HG03103 (cell line): ENCODE measurements at regions not wholly inside any gene's neighbourhood (a gene's known extent, or its start where the extent isn't known, plus 50 kb on each side); places are given as distances from the start of the nearest gene placed in this dataset.

Experiments
- ATAC-seq: cut with Tn5 transposase; IDR thresholded peaks from one replicate; pipeline ENCODE4 v1.9.1; 2021; ENCODE audit warnings: low read depth; ENCODE audit not compliant: unreplicated experiment

DNA sequence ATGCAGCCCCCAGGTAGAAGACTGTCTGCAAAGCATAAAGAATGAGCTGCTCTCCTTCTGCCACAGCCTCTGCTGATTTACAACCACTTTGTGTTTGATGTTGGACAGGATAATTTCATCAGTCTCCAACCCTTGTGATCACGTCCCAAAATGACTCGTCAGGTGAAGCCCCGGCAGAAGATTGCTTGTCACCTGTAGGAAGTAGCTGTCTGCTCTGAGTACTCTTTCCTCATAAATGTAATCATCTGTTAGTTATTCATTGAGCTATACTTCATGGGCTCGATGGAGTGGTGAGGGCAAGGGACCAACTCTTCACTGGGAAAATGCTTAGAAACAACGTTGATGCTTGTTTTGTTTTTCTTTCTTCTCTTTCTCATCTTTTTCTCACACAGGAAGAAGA, 290.9 kb upstream of the SP8 start:
- ATAC-seq = no peak

DNA sequence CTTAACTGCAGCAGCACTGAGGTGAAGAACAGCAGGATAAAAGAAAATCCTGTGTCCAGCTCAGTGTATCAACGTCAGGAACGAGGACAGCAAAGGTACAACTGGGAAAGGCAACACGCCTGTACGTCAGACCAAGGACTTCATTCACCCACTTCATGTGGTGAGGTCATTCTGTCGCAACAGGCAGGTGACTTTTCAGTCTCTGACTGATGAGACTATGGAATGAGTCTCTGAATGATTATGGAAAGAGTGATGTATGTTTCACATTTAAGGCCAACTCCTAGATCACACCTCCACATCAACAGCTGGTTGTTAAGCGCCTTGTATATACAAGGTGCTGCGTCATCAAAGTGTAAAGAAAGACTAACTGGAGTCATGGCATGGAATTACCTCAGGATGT, 297.6 kb upstream of the SP8 start:
- no peak for ATAC-seq

DNA sequence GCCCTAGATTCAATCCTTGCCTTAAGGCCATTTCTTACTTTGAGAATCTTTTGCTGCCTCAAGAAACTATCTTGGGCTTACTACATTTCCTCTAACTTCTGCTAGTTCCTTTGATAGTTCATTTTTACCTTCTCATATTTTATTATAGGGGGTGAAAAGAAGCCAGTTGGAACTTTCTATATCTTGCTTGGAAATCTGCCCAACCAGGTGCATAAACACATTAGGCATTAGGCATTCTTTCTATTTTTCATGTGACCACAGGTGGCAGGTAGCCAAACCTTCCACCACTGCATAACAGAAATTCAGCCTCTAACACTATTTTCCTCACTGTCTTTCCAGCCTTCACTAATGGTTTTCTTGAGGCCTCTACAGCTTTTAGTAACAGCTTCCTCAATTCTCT, 300.0 kb upstream of the SP8 start:
- ATAC-seq = no peak

DNA sequence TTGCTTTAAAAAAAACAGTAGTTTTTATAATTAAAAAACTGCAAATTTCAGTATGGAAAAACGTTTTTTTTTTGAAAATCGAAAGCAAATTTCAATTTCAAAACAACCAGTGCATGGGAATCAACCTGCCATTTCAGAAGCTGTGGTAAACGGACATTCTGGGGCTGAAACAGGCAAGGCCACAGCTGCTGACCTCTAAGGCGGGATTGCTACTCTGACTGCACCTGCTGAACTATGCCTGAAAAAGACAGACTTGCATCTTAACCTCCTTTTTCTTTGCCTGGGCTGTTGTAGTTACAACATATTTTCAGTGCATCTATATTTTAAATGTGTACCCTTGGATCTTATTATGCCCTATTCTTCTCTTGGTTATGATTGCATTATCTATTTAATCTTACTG, 303.0 kb upstream of the SP8 start:
- no peak for ATAC-seq

DNA sequence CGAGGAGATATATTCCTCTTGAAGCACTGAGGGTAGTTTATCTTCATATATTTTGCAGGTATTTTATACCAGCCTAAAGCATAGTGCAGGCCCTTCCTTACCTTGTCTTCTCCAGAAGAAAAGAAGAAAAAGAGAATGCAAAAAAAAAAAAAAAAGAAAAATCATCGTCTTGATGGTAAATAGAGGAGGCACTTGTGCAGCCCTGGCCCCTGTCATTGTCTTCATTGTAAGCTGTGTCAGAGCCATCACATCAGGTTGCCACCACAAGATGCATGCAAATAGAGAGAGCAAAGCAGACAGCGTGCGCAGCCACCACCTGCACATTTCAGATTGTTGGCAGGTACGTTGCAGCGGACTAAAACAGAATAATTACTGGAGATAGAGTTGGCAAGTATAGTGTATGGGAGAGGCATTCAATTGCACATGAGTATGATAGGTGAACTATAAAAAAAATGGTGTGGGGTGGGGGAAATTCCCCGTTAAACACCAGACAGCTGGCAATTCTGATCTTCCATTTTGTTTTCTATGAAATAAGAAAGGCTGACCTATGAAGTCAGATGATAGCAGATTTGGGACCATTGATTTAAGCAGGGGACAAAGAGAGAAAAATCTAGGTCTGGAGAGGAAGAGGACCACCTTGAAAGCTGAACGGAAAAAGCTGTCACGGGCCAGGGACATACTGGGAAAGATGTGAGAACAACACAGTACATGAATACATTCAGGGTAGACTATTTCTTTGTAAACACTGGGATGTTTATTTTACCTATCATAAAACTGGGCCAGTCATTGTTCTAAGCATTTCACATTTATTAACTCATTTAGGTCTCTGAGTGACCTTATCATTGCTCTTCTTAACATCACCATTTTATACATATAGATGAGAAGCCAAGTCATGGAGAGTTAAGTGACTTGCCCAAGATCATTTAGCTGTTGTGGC, 306.3 kb upstream of the SP8 start:
- ATAC-seq = no peak

DNA sequence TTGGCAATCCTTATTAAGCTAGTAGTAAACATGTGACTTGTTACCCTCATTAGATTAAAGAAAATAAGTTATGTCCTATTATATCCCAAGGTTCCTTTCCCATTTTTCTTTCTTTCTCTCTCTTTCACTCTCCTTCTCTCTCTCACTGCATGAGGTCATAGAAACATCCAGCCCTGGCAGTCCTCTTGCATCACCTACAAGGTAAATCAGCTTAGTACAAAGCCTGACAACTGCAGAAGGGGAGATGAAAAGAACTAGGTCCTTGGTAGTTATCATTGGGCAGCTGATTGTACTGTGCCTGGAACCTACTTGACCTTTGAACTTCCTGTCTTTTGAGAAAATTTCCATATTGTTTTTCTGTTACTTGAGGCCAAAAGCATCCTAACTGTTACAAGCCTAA, 307.9 kb upstream of the SP8 start:
- ATAC-seq = no peak

DNA sequence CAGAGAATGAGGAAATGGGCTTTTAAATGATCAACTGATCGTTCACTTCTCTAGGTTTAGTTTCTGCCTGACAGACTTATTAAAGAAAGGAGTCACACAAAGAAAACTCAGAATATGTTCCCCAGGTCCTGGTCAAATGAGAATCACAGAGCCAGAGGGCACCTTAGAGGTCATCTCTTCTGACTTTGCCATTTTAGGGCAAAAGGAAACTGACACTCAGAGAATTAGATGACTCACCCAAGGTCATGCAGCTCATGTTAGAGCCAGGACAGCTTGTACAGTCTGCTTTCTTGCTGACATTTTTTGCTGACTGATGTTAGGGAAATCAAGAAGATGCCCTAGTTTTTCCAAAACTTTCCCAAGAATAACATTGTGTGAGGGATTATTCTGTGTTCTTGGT, 312.7 kb upstream of the SP8 start:
- no peak for ATAC-seq

DNA sequence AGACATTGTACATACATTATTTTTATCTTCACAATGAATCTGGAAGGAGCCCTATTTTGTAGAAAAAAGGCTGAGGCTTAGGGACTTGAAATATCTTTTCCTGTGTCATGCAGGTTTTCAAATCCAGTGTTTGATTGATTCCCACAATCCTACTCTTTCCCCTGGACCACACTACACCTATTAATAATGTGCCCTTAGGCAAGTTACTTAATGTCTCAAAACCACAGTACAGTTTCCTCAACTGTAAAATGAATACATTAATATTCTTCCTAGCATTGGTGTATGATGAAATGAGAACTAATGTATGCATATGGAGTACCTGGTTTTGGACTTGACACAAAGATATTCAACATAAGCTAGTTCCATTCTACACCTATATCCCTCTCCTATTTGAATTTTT, 313.3 kb upstream of the SP8 start:
- ATAC-seq = no peak

DNA sequence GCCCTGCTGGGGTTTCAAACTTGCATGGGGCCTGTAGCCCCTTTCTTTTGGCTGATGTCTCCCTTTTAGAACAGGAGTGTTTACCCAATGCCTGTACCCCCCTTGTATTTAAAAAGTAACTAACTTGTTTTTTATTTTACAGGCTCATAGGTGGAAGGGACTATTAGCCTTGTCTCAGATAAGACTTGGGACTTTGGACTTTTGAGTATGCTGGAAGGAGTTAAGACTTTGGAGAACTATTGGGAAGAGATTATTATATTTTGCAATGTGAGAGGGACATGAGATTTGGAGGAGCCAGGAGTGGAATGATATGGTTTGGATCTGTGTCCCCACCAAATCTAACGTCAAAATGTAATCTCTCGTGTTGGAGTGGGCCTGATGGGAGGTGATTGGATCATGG, 314.9 kb upstream of the SP8 start:
- no peak for ATAC-seq

DNA sequence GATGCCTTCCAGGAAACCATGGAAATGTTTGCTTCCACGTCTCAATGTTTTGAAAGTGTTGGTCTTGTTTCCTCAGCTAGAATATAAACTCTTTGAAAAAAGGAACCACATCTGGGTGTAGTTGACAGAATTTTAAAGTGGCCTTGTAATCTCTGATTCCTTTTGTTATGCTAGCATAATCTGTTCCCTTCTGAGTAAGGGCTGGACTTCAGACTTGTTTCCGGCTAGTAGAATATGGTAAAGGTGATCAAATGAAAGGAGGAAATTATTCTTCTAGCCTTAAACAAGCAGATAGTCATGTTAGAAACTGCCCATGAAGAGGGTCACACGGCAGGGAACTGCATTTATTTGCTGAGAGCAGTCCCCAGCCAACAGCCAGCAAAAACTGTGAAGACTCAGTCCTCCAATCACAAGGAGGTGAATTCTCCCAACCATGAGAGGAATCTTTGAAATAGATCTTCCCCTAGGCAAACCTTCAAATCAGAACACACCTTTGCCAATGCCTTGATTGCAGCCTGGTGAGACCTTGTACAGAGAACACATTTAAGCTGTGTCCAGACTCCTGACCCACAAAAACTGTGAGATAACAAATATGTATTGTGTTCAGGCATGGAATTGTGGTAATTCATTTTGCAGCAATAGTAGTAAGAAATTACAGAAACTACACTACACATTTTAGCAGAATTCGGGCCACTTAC, 316.9 kb upstream of the SP8 start:
- ATAC-seq = no peak

DNA sequence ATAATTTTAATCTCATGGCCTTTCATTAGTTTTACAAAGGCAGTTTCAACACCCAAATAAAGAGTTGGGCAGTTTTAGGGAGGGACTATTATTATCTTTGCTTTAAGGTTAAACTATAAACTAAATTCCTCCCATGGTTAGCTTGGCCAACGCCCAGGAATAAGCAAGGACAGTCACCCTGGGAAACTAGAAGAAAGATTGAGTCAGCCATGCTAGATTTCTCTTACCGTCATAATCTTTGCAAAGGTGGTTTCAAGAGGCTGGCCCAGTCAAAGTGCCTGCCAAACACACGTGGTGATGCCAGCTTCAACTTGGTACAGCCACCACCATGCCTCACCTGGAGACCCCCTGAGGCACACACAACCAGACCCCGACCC, 317.4 kb upstream of the SP8 start:
- no peak for ATAC-seq

DNA sequence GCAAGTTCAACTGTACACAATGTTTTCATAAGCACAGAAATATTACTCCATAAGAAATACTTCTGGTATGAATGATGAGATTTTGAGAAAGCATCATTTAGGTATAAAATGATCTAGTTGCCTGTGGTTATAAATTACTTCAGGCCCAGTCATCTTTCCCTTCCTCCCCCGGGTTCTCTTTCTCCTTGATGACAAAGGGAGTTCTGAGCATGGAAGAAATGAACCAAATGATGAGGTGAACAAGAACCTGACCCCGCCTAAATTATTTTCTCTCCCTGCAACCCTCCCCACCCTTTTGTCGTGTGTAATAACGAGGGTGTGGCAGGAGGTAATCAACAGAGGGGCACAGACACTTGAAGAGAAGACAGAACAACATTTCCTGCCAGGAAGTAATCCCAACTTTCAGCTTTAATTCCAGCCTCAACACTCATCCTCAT, 319.6 kb upstream of the SP8 start:
- no peak for ATAC-seq

DNA sequence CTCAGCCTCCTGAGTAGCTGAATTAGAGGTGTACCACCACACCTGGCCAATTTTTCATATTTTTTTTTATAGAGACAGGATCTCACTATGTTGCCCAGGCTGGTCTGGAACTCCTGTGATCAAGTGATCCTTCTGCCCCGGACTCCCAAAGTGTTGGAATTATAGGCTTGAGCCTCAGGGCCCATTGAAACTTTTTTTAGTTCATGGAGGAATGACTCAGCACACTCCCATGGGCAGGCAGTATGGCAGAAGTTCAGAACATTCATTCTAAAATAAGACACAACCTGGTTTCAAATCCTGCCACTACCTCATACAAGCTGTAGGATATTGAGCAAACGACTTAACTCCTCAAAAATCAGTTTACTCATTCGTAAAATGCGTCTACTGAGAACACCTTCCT, 320.4 kb upstream of the SP8 start:
- ATAC-seq = no peak

DNA sequence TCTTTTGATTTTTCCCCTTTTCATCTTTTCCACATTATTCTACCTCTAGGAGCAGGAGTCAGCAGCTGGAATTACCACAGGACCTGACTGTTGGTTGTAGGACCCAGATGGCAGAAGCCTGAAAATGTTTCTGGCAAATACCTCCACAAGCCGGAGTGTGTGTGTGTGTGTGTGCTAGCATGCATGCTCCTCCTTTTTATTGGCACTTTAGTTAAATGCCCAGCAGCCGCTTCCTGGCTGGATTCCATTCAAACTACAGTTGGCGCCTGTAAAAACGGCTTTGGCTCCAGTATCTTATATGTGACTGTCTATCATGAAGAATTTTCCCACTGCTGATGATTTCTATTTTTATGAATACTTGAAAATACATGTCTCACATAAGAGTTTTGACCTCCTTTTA, 319.7 kb upstream of the SP4 start:
- ATAC-seq = no peak

DNA sequence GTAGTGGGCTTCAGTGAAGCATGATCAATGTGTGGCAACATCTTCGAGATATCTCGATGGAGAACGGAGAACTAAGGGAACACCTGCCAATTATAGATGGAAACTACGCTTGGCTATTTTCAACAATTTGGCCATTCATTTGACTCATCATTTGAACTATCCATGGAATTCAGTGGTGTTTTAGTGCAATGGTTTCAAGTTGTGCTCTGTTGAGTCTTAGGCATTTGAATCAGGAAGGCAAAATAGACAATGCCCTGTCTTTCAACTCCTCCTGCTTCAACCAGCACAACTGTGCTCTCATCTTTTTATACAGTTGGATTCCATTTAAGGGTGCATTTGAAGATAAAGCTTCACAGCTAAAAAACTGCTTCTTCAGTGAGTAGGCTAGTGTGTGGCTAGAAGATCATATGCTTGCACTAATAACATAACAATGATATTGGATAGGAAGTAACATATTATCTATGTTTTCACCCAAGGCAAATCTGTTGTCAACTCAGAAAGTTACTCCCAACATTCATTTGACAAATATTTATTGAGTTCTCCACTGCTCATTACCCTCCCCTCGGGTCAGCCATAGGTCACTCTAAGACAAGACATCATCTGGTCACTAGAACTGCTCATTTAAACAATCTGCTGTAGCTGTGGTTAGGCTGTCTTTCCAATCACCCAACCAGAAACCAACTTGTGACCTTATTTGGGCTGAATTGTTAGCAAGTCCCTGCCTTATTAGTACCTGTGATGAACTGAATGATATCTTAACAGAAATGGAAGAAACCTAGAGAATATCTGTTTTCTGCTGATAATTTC, 314.1 kb upstream of the SP4 start:
- no peak for ATAC-seq

DNA sequence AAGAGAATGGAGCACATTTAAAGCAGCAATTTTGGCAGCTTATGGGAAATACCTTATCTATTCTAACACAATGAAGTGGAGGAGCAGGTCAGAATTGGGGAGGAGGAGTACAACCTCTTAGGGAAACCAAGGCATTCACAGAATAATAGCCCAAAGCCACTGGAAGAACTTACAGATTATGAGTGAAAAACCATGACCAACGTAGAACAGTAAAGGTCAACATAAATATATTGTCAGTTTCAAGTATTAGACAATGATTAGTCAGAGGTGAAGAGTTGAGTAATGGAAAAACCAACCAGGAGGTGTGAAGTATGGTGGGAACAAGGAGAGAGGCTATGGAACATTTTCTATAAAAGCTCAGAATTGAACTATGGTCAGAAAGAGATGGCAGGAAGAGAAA, 304.3 kb upstream of the SP4 start:
- ATAC-seq = no peak

DNA sequence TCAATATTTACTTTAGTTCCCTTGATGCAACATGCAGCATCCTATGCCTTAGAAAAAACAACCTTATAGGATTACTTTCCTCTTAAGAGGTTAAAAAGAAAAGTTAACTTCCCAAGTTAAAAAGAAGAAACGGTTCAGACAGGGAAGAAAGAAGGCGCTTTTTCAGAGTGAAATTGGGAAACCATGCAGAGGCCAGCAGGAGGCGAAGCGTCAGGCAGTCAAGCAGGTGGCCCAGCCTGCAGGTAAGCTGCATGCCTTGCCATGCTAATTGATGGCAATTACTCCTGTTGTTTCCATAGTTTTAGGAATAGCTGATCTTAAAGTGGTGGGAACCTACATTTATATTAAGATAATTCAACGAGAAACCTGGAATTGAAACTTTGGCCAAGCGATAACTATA, 302.6 kb upstream of the SP4 start:
- ATAC-seq = no peak

DNA sequence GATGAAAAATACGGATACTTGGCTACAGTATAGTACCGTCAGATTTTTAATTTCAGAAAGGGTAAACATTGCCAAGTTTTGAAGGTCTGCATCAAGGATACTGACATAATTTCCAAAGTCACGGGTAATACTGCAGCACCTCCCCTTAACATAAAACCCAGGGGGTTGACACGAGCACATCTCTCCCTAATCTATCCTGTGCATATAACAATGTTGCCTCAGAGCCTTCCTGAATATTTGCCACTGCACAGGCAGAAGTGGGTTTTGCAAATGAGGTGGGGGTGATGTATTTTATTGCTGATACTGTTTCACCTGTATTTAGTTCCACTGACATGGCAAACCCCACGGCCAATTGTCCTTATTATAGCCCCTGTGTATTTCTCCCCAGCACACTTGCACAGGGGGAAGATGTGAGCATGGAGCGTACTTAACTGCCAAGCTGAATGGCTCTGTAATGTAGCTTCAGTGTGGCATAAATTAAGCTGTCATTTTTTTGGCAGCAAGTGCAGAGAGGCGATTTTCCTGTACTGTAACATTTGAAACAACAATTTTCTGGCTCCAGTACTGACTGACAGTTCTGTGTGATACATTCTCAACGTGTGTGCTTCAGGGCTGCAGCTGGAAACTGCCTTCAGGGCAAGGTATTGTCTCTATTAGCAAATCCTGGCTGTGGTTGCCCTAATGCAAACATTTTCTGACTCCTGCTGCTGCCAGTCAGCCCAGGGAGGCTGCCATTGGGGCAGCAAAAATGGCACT, 299.6 kb upstream of the SP4 start:
- no peak for ATAC-seq

DNA sequence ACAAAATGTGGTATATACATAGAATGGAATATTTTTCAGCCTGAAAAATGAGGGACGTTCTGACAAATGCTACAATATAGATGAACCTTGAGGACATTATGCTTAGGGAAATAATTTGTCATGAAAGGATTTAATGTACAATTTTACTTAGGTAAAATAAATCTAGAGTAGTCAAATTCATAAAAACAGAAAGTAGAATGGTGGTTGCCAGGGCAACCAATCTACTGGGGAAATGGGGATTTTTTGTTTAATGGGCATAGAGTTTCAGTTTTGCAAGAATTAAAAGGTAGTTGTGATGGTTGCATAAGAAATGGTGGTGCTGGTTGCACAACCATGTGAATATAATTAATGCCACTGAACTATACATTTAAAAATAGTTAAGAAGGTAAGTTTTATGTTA, 296.0 kb upstream of the SP4 start:
- ATAC-seq = no peak

DNA sequence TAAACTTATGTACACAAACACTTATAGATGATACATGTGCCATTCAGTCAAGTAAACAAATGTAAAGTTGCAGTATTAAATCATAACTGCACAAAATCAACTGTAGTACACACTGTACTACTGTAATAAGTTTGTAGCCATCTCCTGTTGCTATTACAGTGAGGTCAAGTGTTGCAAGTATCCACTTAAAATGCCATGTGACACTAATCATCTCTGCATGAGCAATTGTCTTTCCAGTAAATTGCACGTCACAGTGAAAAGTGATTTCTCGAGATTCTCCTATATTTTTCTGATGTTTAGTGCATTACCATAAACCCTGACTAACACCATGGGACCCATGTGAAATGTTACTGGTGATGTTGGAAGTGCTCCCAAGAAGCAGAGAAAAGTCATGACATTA, 293.3 kb upstream of the SP4 start:
- no peak for ATAC-seq

DNA sequence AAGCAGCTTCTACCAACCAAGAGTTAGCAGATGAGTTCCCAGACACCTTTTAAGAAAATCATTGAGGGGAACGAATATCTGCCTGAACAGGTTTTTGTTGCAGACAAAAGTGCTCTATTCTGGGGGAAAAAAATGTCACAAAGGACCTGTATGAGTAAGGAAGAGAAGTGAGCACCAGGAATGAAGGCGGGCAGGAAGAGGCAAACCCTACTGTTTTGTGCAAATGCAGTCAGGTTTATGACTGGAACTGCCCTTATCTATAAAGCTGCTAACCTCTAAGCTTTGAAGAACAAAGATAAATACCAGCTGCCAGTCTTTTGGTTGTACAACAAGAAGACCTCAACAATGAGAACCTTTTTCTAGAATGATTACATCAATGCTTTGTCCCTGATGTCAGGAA, 292.4 kb upstream of the SP4 start:
- no peak for ATAC-seq
